Caco-2 (cell line): ENCODE measurements at regions not wholly inside any gene's neighbourhood (a gene's known extent, or its start where the extent isn't known, plus 50 kb on each side); places are given as distances from the start of the nearest gene placed in this dataset.
"Not testable (repeated sequence)": the region's sequence is repeated elsewhere in the genome, so short reads cannot be mapped to it uniquely, and the experiment has no call there.

ENCODE experiments used
- BruUV-seq: library from RNA; stranded (reverse); fragments of 400-500 nt; replicated peaks from 2 replicates; lab custom pipeline; 2021; lab: Mats Ljungman, UMichigan
- CTCF ChIA-PET: fragments of 300-600 bp; sonication (Branson Sonifier 250); formaldehyde crosslinking; loops from one replicate; lab custom pipeline; 2022; ENCODE audit warnings: antibody characterized with exemption; lab: Charles Lee
- POLR2A ChIA-PET: fragments of 300-600 bp; sonication (Branson Sonifier 250); formaldehyde crosslinking; loops from one replicate; lab custom pipeline; 2022; ENCODE audit warnings: antibody characterized with exemption; lab: Charles Lee
- DNase-seq, 2 experiments: peaks; one replicate each; pipeline versions ENCODE4 v3.0.0 to v3.0.0-alpha.2; 2020 to 2022
- H3K27me3 ChIP-seq: replicated peaks from 2 replicates; pipeline ENCODE4 v1.6.0; 2011; ENCODE audit warnings: low read length; ENCODE audit not compliant: control insufficient read depth, insufficient read depth
- H3K36me3 ChIP-seq: 2 replicates; pipeline ENCODE4 v1.5.1; 2011; ENCODE audit warnings: low read length; ENCODE audit not compliant: control insufficient read depth, insufficient read depth
- H3K4me1 ChIP-seq: fragments of 250-450 bp; sonication (Bioruptor Pico); 2 replicates; pipeline ENCODE4 v1.5.1; 2020; ENCODE audit warnings: mild to moderate bottlenecking
- H3K4me3 ChIP-seq: 2 replicates; pipeline ENCODE4 v1.5.1; 2011; ENCODE audit warnings: low read depth, mild to moderate bottlenecking, control low read depth, low read length
- H3K9me3 ChIP-seq: fragments of 250-450 bp; sonication (Bioruptor Pico); 2 replicates; pipeline ENCODE4 v1.5.1; 2020; ENCODE audit warnings: mild to moderate bottlenecking, moderate library complexity
- H3K27ac Mint-ChIP-seq: one replicate; pipeline ENCODE4 v1.8.0; 2022; ENCODE audit warnings: mixed read lengths; ENCODE audit not compliant: unreplicated experiment
- H3K27me3 Mint-ChIP-seq: one replicate; pipeline ENCODE4 v1.8.0; 2022; ENCODE audit warnings: mixed read lengths; ENCODE audit not compliant: insufficient read depth, unreplicated experiment
- H3K36me3 Mint-ChIP-seq: one replicate; pipeline ENCODE4 v1.8.0; 2022; ENCODE audit warnings: mild to moderate bottlenecking, mixed read lengths; ENCODE audit not compliant: insufficient read depth, unreplicated experiment
- H3K4me1 Mint-ChIP-seq: one replicate; pipeline ENCODE4 v1.8.0; 2022; ENCODE audit warnings: low read depth, mixed read lengths; ENCODE audit not compliant: unreplicated experiment
- H3K4me3 Mint-ChIP-seq: one replicate; pipeline ENCODE4 v1.8.0; 2022; ENCODE audit warnings: mild to moderate bottlenecking, moderate library complexity, mixed read lengths; ENCODE audit not compliant: unreplicated experiment
- H3K9me3 Mint-ChIP-seq: one replicate; pipeline ENCODE4 v1.8.0; 2022; ENCODE audit warnings: mixed read lengths; ENCODE audit not compliant: unreplicated experiment
- intact Hi-C: fragments of 100-400 bp; cut with micrococcal nuclease; formaldehyde crosslinking; loops from one replicate; pipeline ENCODE4 v1.10.0; 2022; ENCODE audit not compliant: unreplicated experiment
- TF ChIP-seq, protein P1 (sequence below), 2 experiments: fragments of 200-600 bp in 1 of 2; IDR thresholded peaks; 1 replicate in 1 of 2; 2 replicates in 1 of 2; pipeline versions ENCODE4 v1.5.1 to v1.8.0; 2011 to 2022; ENCODE audit warnings: antibody characterized with exemption in 1 of 2, control low read depth in 1 of 2, inconsistent platforms in 1 of 2, low read depth in 1 of 2, low read length in 1 of 2, mild to moderate bottlenecking in 1 of 2, moderate library complexity in 1 of 2; ENCODE audit not compliant: insufficient read depth in 1 of 2, severe bottlenecking in 1 of 2, unreplicated experiment in 1 of 2

DNA sequence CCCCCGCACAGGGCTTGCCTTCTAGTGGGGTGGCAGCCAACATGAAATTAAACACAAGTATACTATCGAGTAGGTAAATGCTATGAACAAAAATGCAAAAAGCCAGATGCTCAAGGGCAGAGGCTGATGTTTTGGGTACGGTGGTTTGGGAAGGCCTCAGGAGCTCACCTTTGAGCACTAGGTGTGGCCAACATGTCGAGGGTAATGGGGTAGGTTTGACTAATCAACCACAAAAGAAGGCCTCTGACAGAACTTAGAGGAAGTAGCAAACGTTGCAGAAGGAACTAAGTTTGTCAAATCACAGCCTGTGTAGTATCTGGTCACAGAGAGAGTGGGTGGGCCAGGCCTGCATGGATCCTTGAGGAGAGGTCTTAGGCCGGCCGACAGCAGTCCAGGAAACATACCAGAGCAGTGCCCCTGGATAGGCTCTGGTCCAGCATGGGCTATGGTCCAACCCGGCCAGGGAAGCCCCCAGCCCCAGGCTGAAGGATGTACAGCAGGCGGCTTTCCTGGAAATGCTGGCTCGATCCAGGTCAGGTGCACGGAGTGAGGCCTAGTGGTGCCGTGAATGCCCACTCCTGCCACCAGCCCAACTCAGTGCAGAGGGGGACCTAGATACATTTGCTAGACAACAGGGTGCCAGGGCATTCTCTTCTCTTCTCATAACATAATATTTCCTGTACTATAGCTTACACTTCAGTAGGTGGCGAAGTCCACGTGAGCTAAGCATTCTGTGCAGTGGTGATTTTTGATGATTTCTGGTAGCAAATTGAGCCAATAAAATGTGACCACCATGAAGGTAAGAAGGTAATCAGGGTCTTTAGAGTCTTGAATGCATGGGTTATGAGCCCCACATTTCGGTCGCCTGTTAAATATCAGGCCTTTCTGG lies 56.3 kb upstream of the CD93 start:
- no peaks in the 10 kb centered on the region for H3K27me3 Mint-ChIP-seq
- no peaks in the 10 kb centered on the region for H3K4me1 Mint-ChIP-seq
- H3K36me3 Mint-ChIP-seq, result no peaks in the 10 kb centered on the region
- peak in 1 of 2 experiments; percentile 22 for DNase-seq
- CTCF ChIA-PET, result interaction anchor here (0.5 kb wide), 1 partner anchor 27 kb away, joined by 4 read pairs; no protein-coding TSS in a partner anchor
- H3K27ac Mint-ChIP-seq, result no peak overlapping the region
- no peak overlapping the region for H3K4me3 ChIP-seq
- intact Hi-C loops, result no loop called here
- no TSS peak for BruUV-seq
- H3K9me3 ChIP-seq, result no peaks in the 10 kb centered on the region; the same call in 1 of the 2 replicates
- TF ChIP-seq, protein P1, sequence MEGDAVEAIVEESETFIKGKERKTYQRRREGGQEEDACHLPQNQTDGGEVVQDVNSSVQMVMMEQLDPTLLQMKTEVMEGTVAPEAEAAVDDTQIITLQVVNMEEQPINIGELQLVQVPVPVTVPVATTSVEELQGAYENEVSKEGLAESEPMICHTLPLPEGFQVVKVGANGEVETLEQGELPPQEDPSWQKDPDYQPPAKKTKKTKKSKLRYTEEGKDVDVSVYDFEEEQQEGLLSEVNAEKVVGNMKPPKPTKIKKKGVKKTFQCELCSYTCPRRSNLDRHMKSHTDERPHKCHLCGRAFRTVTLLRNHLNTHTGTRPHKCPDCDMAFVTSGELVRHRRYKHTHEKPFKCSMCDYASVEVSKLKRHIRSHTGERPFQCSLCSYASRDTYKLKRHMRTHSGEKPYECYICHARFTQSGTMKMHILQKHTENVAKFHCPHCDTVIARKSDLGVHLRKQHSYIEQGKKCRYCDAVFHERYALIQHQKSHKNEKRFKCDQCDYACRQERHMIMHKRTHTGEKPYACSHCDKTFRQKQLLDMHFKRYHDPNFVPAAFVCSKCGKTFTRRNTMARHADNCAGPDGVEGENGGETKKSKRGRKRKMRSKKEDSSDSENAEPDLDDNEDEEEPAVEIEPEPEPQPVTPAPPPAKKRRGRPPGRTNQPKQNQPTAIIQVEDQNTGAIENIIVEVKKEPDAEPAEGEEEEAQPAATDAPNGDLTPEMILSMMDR (IDR thresholded peaks at IDR 0.05; ENCODE audit: insufficient read depth in 1 of 2, low read depth in 1 of 2, low read length in 1 of 2, severe bottlenecking in 1 of 2, unreplicated experiment in 1 of 2), result no peak
- no peaks in the 10 kb centered on the region for H3K36me3 ChIP-seq
- H3K9me3 Mint-ChIP-seq, result no peaks in the 10 kb centered on the region
- no peak overlapping the region for H3K4me3 Mint-ChIP-seq
- POLR2A ChIA-PET, result no interaction called here
- H3K4me1 ChIP-seq, result no peaks in the 10 kb centered on the region
- no peaks in the 10 kb centered on the region for H3K27me3 ChIP-seq

DNA sequence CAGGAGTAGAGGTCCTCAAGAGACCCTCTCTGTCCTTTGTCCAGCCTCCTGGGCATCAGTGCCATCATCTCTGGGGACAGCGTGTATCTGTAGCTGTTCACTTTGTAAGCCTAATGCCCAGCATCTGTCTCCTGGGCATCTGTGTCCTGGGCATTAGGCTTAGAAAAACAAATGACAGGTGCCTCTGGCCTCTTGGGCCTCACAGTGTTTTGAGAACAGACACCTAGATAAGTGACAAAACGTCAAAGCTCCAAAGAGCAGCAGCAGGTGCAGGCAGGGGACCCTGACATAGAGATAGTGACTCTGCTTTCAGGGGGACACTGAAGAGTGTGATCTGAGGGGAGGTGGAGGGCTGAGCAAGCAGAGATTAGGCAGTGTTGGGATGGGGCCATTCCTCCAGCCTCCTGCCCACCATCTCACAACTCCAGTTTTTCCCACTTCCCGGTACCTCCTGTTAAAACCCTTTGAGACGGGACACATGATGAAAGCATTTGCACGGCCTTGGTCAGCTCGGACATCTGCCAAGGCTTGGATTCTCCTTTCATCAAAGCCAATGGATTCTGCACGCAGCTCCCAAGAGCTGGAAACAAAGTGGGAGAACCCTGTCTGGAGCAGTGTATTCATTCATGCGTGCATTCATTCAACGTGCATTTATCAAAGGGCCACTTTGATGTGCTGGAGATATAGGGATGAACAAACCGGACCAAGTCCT lies 55.5 kb upstream of the CD93 start:
- Histone ChIP-seq H3K4me3 (no peak overlapping the region), H3K27me3 (no peaks in the 10 kb centered on the region), H3K4me1 (no peaks in the 10 kb centered on the region), H3K36me3 (no peaks in the 10 kb centered on the region), H3K9me3 (no peaks in the 10 kb centered on the region; the same call in 1 of the 2 replicates)
- Mint-ChIP-seq H3K9me3 (no peaks in the 10 kb centered on the region), H3K36me3 (no peaks in the 10 kb centered on the region), H3K4me3 (no peak overlapping the region), H3K27me3 (no peaks in the 10 kb centered on the region), H3K27ac (no peak overlapping the region), H3K4me1 (no peaks in the 10 kb centered on the region)
- peak in 1 of 2 experiments; percentile 9 for DNase-seq
- POLR2A ChIA-PET, result no interaction called here
- intact Hi-C loops, result no loop called here
- TF ChIP-seq, protein P1 (IDR thresholded peaks at IDR 0.05; ENCODE audit: insufficient read depth in 1 of 2, low read depth in 1 of 2, low read length in 1 of 2, severe bottlenecking in 1 of 2, unreplicated experiment in 1 of 2), result no peak
- BruUV-seq, result no TSS peak
- CTCF ChIA-PET, result interaction anchor here (0.5 kb wide), 1 partner anchor 27 kb away, joined by 4 read pairs; no protein-coding TSS in a partner anchor

GRCh38 chr20:23140991-23141390 lies 54.9 kb upstream of the CD93 start:
- ChIA-PET CTCF (no interaction called here), POLR2A (no interaction called here)
- H3K27me3 Mint-ChIP-seq, result no peaks in the 10 kb centered on the region
- H3K4me1 Mint-ChIP-seq, result no peaks in the 10 kb centered on the region
- H3K9me3 ChIP-seq, result no peaks in the 10 kb centered on the region; the same call in 1 of the 2 replicates
- no peaks in the 10 kb centered on the region for H3K27me3 ChIP-seq
- intact Hi-C loops, result no loop called here
- no peak overlapping the region for H3K4me3 ChIP-seq
- H3K36me3 ChIP-seq, result no peaks in the 10 kb centered on the region
- H3K9me3 Mint-ChIP-seq, result no peaks in the 10 kb centered on the region
- TF ChIP-seq, protein P1 (IDR thresholded peaks at IDR 0.05; ENCODE audit: insufficient read depth in 1 of 2, low read depth in 1 of 2, low read length in 1 of 2, severe bottlenecking in 1 of 2, unreplicated experiment in 1 of 2), result no peak
- peak in 1 of 2 experiments; percentile 14 for DNase-seq
- no peak overlapping the region for H3K4me3 Mint-ChIP-seq
- BruUV-seq, result no TSS peak
- H3K27ac Mint-ChIP-seq, result no peak overlapping the region
- no peaks in the 10 kb centered on the region for H3K4me1 ChIP-seq
- no peaks in the 10 kb centered on the region for H3K36me3 Mint-ChIP-seq

GRCh38 chr20:23139984-23140383 lies 53.9 kb upstream of the CD93 start:
- H3K4me3 ChIP-seq, H3K4me1 ChIP-seq, H3K4me3 Mint-ChIP-seq, H3K9me3 ChIP-seq, DNase-seq, H3K27me3 ChIP-seq, intact Hi-C loops, BruUV-seq, H3K27ac Mint-ChIP-seq, H3K27me3 Mint-ChIP-seq, H3K36me3 ChIP-seq, H3K36me3 Mint-ChIP-seq, H3K9me3 Mint-ChIP-seq, CTCF ChIA-PET, H3K4me1 Mint-ChIP-seq, POLR2A ChIA-PET: not testable (repeated sequence)
